ENCODE measurements at regions not wholly inside any gene's neighbourhood (a gene's known extent, or its start where the extent isn't known, plus 50 kb on each side); places are given as distances from the start of the nearest gene placed in this dataset.

DNA sequence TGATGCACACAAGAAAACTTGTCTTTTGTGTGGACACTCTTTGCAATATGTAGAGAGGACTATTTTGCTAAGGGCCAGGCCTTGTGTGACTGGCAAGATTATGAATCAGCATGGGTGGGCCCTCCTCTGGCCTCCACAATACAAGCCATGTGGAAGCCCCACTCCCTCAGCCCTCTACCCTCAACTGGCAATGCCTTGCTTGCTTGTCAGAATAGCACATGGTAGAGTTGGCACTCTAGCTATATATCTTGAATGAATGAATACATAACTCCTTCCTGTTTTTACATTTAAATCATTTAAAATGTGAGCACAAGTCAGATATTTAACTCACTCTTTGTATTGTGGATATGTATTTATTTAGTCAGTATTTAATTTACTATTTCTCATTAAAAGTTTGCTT is 805.4 kb upstream of the GYPC start:
- Histone ChIP-seq H3K27ac (no peak overlapping the region), H3K4me3 (no peak overlapping the region), H3K9me3 (no peaks in the 10 kb centered on the region), H3K4me1 (no peaks in the 10 kb centered on the region), H3K27me3 (ENCODE audit: low read depth) (no peaks in the 10 kb centered on the region), H3K36me3 (no peaks in the 10 kb centered on the region)
- no peak for ATAC-seq
- intact Hi-C loops (cut with DNase I): no loop called here
- no peak for DNase-seq
- TF ChIP-seq, protein P1, sequence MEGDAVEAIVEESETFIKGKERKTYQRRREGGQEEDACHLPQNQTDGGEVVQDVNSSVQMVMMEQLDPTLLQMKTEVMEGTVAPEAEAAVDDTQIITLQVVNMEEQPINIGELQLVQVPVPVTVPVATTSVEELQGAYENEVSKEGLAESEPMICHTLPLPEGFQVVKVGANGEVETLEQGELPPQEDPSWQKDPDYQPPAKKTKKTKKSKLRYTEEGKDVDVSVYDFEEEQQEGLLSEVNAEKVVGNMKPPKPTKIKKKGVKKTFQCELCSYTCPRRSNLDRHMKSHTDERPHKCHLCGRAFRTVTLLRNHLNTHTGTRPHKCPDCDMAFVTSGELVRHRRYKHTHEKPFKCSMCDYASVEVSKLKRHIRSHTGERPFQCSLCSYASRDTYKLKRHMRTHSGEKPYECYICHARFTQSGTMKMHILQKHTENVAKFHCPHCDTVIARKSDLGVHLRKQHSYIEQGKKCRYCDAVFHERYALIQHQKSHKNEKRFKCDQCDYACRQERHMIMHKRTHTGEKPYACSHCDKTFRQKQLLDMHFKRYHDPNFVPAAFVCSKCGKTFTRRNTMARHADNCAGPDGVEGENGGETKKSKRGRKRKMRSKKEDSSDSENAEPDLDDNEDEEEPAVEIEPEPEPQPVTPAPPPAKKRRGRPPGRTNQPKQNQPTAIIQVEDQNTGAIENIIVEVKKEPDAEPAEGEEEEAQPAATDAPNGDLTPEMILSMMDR (IDR thresholded peaks at IDR 0.05): no peak

- TF ChIP-seq, protein P1 (IDR thresholded peaks at IDR 0.05): no peak
- H3K9me3 ChIP-seq: no peaks in the 10 kb centered on the region
- no peak overlapping the region for H3K27ac ChIP-seq
- H3K4me3 ChIP-seq: no peak overlapping the region
- H3K36me3 ChIP-seq: no peaks in the 10 kb centered on the region
- ATAC-seq (no peak), DNase-seq (no peak)
- H3K27me3 ChIP-seq (ENCODE audit: low read depth): no peaks in the 10 kb centered on the region
- no peaks in the 10 kb centered on the region for H3K4me1 ChIP-seq
- intact Hi-C loops (cut with DNase I): no loop called here
Measured at GRCh38 chr2:125852364-125852763, 803.6 kb upstream of the GYPC start.

DNA sequence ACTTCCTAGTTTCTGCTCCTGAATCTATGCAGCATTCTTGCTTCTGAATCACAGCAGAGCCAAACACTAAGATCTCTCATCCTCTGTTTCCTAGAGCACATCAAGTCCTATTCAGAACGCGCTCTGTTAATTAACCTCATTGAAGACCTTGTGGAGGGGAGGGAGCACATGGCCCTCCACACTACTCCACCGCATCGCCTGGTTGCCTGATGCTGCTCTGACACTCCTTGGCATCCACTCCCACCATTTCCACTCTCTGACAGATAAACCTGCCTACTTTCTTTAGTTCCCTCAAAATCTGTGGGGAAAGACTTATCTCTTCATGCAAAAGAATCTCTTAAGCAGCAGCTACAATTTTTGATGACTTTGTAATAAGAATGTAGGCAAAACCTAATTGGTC is 802.3 kb upstream of the GYPC start:
- Histone ChIP-seq H3K9me3 (no peaks in the 10 kb centered on the region), H3K27me3 (ENCODE audit: low read depth) (no peaks in the 10 kb centered on the region), H3K36me3 (no peaks in the 10 kb centered on the region), H3K4me3 (no peak overlapping the region), H3K27ac (no peak overlapping the region), H3K4me1 (no peaks in the 10 kb centered on the region)
- DNase-seq (no peak), ATAC-seq (no peak)
- TF ChIP-seq, protein P1 (IDR thresholded peaks at IDR 0.05): no peak
- intact Hi-C loops (cut with DNase I): no loop called here

- TF ChIP-seq, protein P1 (IDR thresholded peaks at IDR 0.05): no peak
- Histone ChIP-seq H3K27ac (no peak overlapping the region), H3K36me3 (no peaks in the 10 kb centered on the region), H3K9me3 (no peaks in the 10 kb centered on the region), H3K27me3 (ENCODE audit: low read depth) (no peaks in the 10 kb centered on the region), H3K4me3 (no peak overlapping the region), H3K4me1 (no peaks in the 10 kb centered on the region)
- ATAC-seq (no peak), DNase-seq (no peak)
- intact Hi-C loops (cut with DNase I): no loop called here
Measured at GRCh38 chr2:125855204-125855603, 800.8 kb upstream of the GYPC start.

DNA sequence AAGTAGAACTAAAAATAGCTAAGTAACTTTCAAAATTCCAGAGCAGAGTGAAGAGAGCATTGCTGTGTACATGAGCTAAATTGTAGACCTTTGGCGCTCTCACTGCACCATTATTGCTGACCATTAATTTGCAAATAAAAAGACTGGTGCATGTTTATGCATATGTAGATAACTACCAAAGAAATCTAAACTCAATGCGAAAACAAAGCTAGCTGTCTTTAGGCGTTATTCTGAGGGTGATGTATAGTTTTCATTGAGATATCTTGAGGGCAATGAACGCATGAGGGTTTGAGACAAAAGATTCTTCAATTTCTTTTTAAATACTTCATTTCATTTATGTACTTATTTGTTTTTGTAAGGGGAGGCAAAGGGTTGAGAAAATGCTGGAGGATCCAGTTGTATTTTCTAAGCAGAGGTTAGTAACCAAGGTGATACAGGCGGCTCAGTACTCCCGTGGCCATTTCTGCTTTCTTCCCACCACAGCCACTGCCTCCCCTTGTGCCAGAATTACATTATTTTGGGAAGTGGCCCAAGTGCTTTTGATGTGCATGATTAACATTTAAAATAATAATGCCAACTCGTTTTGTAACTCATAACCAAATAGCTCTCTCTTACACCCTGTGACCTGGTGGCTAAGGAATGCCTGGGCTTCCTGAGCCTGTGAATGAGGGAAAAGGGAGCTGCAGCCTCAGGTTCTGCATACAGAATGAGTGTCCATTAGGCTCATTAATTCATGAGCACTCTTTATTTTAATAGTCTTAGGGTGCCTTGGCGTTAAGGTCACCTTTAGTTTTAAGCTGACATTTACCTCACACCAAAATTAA is 797.8 kb upstream of the GYPC start:
- intact Hi-C loops (cut with DNase I): no loop called here
- ATAC-seq (no peak), DNase-seq (no peak)
- Histone ChIP-seq H3K36me3 (no peaks in the 10 kb centered on the region), H3K27me3 (ENCODE audit: low read depth) (no peaks in the 10 kb centered on the region), H3K27ac (no peak overlapping the region), H3K4me3 (no peak overlapping the region), H3K9me3 (no peaks in the 10 kb centered on the region), H3K4me1 (no peaks in the 10 kb centered on the region)
- TF ChIP-seq, protein P1 (IDR thresholded peaks at IDR 0.05): no peak
